ENCODE measurements at regions not wholly inside any gene's neighbourhood (a gene's known extent, or its start where the extent isn't known, plus 50 kb on each side); places are given as distances from the start of the nearest gene placed in this dataset.

DNA sequence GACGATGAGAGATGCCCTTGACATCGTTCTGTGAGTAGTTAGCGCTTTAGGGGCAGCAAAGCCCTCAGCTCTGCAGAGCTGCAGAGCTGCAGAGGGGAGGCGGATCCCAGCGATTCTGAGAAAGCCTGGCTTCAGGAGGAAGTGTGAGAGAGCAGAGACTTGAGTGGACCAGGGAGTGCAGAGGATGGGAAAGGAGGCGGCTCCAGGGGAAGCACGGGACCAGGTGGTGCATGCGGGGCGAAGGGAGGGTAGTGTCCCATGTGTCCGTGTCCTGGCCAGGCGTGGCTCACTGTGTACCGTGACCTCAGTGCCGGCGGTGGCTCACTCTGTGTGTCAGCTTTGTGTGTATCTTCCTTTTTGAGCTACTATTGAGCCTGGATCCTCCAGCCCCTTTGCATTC, 250.8 kb upstream of the PITRM1 start:
- TF ChIP-seq OSR1 (CRISPR knock-in tag; IDR thresholded peaks at IDR 0.05) (no peak), ARNTL (CRISPR knock-in tag; IDR thresholded peaks at IDR 0.05; ENCODE audit: borderline replicate concordance, low read depth) (no peak)
- TF ChIP-seq, protein P1, sequence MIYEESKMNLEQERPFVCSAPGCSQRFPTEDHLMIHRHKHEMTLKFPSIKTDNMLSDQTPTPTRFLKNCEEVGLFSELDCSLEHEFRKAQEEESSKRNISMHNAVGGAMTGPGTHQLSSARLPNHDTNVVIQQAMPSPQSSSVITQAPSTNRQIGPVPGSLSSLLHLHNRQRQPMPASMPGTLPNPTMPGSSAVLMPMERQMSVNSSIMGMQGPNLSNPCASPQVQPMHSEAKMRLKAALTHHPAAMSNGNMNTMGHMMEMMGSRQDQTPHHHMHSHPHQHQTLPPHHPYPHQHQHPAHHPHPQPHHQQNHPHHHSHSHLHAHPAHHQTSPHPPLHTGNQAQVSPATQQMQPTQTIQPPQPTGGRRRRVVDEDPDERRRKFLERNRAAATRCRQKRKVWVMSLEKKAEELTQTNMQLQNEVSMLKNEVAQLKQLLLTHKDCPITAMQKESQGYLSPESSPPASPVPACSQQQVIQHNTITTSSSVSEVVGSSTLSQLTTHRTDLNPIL (CRISPR knock-in tag; IDR thresholded peaks at IDR 0.05; ENCODE audit: low read depth) = no peak
